ENCODE measurements at regions not wholly inside any gene's neighbourhood (a gene's known extent, or its start where the extent isn't known, plus 50 kb on each side); places are given as distances from the start of the nearest gene placed in this dataset.
A peak's percentile ranks its signal among the peaks of the same experiment; 100 is the strongest.
"Not testable (repeated sequence)": the region's sequence is repeated elsewhere in the genome, so short reads cannot be mapped to it uniquely, and the experiment has no call there.

DNA sequence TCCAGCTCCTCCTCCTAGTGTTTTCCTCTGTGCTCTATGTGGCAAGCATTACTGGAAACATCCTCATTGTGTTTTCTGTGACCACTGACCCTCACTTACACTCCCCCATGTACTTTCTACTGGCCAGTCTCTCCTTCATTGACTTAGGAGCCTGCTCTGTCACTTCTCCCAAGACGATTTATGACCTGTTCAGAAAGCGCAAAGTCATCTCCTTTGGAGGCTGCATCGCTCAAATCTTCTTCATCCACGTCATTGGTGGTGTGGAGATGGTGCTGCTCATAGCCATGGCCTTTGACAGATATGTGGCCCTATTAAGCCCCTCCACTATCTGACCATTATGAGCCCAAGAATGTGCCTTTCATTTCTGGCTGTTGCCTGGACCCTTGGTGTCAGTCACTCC is 64.0 kb downstream of the OR4F15 start:
- DNase-seq: not testable (repeated sequence)

DNA sequence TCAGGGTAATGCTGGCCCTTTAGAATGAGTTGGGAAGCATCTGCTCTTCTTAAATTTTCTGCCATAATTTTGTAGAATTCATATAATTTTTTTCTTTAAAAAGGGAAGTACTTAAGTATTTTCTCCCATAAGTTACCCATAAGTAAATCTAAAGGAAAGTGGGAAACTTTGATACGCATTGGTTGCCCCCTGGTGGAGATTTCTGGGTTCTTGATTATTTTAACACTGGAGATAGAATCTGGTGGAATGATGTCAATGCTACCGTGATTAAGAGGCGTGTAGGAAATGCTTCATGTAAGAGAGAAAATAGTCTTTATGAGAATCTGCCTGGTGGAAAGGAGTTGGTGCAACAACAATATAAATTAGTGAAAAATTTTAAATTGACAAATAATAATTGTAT is 65.6 kb downstream of the OR4F15 start:
- not testable (repeated sequence) for DNase-seq

DNA sequence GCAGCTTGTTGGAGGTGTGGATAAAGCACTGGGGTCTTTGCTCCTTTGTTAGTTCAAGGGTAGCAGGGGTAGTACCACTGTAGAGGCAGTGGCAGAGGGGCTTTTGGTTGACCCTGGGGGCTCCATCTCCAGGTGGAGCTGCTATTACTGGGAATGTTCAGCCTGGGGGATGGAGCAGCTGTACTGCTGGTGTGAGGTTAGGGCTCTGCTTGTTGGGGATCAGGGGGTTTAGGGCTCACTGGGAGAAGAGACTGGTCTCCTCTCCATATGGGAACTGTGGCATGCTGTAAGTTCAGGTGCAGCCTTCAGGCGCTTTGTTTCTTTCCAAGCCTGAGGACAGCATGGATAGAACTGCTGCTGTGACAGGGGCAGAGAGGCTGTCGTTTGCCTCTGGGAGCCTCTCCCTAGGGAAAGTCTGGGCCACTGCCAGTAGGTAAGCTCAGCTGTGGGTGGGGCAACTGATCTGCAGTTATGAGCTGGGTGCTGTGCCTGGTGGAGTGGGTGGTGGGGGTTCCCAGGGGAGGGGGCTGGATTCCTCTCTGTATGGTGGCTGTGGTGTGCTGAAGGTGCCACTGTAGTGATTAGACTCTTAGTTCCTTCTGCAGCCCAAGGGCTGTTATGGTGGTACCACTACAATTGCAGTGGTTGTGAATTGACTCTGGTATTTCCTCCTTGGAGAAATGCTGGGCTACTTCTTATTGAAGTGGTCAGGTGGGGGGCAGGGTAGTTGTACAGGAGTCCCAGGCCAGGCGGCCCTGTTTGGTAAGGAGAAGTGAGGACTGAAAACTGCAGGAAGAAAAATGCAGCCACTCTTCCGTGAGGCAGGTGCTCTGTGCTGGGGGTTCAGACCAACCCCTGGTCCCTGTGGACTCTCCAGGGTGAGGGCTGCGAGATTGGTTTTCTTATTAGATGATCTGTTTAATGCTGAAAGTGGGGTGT is 100.6 kb downstream of the OR4F15 start:
- DNase-seq: not testable (repeated sequence)

DNA sequence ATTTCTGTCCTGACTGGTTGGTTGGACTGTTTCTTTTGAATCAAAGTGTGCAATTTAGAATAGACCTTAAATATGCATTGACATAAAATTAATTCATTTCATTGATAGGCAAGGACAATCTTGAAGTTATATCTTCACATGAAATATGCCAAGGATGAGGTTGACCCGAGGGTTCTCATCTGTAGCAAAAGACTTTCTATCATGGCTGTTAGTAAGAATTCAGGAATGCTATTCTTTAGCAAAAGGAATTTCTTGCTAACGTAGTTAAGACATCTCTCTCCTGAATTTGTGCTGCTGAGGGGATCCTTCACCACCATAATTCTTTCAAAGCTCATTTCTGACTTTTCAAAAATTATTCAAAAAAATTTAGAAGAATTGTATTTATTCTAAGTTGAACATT is 112.6 kb downstream of the OR4F15 start:
- not testable (repeated sequence) for DNase-seq

DNA sequence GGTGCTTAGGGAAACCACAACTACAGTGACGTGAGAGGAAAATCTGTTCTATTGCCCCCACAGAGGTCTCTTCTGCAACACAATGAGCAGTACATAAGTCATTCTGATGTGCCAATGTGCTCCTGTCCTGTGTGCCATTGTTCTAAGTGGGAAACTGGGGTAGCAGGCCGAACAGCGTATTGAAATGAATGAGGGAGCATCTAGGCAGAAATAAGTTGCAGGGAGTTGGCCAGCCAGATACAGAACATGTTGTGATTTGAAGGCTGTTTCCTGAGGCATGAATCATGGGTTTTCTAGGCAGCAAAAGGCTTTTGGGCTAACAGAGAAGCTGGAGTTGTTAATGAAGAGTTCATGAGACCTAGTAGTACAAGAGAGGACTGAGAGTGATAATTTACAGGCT is 122.5 kb downstream of the OR4F15 start:
- DNase-seq: not testable (repeated sequence)

DNA sequence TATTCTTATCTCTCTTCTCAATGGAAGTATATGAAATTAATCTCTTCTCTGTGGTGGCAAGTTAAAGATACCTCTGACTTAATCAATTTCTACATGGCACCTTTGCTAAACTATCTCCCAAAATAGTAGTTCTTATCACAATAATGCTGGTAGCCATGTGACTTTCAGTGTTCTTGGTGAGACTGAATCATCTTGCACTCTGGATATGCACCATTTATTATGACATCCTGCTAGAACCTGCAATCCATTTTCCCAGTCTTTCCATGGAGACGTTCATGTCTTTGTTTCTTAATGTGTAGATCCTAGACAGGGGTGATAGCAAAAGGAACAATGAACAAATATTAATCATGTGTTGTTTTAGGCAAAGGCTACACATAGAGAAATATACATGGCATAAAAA is 125.4 kb downstream of the OR4F15 start:
- not testable (repeated sequence) for DNase-seq

DNA sequence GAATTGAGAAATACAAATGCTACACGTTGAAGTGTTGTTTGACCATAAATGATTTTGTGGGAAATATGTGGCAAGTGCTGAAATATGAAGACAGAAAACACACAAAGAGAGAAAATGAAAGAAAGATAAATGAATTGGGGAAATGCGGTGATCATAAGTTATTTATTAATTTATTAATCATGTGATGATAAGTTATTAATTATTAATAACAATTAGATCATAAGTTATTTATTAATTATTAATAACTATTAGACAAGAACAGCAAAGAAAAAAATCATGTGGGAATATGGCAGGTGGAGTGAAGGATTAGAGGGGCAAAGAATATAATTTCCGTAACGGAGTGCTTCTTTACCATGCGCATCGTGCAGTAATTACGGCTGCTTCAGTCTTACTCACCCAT is 126.6 kb downstream of the OR4F15 start:
- not testable (repeated sequence) for DNase-seq

DNA sequence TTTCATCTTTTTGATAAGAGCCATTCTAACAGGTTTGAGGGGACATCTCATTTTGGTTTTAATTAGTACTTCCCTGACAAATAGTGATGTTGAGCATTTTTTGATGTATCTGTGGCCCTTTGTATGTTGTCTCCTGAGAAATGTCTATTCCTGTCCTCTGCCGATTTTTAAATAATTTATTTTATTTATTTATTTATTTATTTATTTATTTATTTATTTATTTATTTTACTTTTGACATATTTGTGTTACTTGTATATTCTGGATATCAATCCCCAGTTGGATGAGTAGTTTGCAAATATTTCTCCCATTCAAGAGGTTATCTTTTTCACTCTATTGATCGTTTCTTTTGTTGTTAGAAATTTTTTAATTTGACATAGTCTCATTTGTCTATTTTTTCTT is 133.9 kb downstream of the OR4F15 start:
- not testable (repeated sequence) for DNase-seq

DNA sequence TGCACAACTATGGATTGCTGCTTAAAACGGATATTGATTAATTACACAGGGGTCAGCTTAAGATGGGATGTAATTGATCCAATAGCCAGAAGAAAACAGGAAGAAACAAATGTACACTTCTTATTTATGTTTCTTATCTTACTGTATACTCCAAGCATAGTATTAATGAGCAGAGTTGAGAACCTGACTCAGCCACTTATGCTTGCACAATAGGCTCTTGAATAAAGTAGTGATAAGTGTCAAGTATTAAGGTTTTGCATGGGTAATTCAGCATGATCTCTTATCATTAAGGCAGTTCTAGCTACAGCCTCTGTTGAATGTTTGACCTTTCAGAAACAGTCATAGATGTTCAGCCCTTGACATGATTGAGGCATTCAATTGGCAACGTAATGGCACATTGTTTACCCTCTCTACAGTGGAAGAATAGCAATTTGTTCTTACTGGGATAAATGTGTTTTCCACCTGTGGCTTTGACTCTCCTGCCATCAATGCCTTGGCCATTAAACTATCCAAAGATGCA is 136.5 kb downstream of the OR4F15 start:
- not testable (repeated sequence) for DNase-seq

DNA sequence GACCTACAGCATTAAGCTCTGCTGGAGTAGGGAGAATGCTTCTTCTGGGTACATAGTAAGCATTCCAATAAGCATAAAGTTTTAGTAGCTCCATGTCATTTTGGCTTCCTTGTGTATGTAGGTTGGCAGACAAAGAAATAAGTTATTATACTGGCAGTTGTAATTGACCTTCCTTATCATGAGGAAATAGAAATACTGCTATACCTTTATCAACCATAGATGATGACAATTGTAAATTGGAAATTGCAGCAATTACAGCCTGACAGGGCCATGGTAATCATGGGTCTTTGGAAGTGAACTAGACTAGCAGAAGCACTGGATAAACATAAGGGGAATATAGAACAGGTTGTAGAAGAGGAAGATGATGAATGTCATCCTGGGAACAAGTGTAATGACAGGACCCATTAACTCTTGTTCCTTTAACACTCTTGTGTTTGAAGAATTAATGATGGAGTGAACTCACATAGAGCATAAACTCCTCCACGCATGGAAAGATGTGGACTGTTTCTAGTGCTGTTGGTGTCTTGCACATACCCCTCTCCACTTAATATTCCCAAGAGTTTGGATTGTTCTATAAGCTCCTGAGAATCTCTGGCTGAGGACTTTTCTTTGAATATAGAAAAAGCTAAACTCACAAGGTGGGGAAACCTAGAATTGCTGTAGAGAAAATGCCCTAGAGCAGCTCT is 137.5 kb downstream of the OR4F15 start:
- DNase-seq: not testable (repeated sequence)

DNA sequence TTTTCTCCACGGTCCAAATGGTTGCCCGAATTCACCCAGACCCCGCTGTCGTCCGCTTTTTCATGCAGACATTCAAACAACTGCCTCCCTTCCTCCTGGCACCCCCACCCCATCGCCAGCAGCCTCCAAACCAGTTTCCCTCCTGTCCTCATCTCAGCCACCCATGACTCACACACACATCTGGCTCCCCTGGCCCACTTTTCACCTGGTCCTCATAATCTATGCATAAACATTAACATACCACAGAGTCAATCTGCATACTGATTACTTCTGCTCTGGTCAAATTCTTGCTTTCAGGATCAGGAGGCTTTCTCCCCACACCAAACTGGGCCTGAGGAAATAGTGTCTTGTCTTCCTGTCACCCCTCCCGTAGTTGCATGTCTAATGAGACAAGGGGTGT is 142.0 kb downstream of the OR4F15 start:
- DNase-seq: not testable (repeated sequence)

DNA sequence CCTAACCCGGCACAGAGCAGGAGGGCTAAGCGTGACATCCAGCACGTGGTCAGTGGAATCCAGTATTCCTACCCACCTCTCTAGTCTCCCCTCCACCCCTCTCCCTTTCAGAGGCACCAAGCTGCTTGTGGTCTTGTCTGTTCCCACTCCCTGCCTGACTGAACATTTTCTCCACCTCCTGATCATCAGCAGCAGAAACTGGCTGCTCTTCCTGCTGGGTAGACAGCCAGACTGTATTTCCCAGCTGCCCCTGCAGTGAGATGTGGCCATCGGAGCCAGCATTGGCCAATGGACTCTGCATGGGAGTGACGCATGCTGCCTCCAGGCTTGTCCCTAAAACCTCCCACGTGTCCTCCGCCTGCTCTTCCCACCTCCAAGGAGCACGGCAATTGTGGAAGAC is 143.8 kb downstream of the OR4F15 start:
- not testable (repeated sequence) for DNase-seq

DNA sequence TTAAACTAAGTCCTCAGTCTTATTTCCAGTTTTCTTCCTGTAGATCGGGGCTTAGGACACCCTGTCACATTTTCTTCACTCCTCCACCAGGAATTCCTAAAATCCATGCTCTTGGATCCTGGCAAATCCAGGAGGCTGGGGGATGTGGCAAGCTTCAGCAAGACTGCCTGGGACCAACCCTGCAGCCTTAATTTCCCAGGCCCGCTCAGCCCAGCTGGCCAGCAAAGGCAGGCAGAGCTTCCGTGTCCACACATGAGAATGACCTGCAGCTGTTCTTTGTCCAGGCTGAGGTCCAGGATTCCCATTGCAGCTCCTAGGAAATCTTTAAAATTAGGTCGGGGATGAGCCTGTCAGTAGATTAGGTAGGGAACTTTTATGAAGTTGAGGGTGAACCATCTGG is 146.7 kb downstream of the OR4F15 start:
- not testable (repeated sequence) for DNase-seq

DNA sequence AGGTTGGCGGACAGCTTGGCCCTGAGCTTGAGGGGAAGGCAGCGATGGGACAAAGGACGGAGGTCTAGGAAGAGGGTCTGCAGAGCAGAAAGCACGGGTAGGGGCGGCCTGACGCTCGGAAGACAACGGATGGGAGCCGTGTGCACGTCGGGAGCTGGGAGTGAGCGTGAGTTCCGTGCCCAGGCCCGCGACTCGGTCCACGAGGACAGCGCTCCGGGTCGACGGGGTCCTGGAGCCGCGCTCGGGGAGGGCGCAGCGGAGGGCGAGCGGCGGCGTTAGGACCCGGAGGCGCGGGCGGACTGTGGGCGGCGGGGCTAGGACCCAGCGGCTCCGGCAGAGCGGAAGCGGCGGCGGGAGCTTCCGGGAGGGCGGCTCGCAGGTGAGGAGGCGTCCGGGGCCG is 149.3 kb downstream of the OR4F15 start:
- not testable (repeated sequence) for DNase-seq

DNA sequence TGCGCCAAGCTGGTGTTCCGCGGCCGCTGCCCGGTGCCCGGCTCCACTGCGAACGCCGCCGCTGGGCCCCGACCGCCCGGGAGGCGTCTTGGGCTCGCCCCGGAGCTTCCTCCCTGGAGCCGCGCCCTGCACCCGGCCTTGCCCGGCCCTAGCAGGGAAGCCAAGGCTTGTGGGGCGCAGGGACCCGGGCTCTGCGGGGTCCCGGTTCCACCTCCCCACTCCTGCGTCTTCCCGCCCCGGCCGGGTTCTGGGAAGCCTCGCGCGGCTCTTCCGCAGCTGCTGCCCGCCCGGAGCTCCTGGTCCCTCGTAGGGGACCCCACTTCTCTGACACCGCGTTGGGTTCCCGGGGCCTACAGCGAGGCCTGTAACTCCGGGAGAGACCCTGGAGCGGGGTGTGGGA is 149.8 kb downstream of the OR4F15 start:
- DNase-seq: not testable (repeated sequence)

DNA sequence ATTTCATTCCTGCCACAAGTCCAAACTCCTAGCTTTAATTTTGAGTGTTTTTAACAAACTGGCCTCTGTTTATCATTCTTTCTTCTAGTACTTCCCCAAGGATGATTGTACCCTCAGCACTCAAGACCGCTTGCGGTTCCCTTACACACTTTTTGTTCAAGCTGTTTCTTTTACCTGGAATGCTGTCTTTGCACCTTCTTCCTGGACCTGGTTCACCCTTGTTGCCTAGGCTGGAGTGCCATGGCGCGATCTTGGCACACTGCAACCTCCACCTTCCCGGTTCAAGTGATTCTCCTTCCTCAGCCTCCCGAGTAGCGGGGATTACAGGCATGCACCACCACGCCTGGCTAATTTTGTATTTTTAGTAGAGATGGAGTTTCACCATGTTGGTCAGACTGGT is 151.7 kb downstream of the OR4F15 start:
- DNase-seq: not testable (repeated sequence)

DNA sequence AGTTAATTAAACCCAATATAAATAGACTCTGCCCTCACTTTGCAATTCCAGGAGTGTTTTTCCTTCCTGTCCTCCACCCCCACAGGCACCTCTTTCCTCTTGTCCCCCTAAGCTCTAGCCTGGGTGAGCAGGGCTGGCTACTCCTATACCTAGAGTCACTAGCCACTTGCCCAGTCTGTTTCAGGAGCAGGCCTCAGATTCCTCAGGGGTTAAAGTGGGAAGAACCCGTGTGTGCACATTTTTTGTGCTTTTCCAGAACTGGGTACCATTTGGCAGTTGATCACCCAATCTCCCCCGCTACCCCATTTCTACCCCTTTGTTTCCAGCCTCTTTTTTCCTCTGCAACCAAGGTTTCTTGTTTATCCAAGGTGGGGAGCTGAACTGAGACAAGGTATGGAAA is 153.4 kb downstream of the OR4F15 start:
- DNase-seq: peak; percentile 0

DNA sequence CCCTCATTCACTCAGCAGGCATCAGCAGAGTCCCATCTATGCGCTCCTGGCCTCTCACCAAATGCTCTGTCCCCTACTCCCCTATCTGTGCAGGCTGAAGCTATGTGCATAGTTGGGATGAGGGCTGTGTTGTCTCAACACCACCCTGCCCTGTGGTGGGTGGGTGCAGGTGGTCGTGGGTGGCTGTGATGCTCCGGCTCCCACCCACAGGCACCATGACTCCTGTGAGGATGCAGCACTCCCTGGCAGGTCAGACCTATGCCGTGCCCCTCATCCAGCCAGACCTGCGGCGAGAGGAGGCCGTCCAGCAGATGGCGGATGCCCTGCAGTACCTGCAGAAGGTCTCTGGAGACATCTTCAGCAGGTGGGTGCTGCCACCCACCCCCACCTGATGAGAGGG is 153.9 kb downstream of the OR4F15 start:
- DNase-seq: peak; percentile 1

DNA sequence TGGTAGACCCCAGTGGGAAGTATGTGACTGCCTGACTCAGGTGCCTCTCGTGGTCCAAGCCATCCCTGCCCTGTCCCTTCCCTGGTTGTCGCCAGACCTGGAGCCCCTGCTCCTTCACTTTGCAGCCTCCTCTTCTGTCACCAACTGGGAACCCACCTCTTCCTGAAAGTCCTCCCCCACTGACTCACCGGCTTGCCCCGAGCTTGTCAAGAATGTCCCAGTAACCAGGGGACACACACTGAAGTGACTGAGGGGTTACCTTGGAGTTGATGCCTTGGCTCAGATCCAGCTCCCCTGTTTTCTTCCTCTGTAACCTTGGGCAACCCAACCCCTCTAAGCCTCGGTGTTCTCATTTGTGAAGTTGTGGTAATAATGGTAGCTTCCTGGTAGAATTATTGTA is 155.4 kb downstream of the OR4F15 start:
- DNase-seq: not testable (repeated sequence)

DNA sequence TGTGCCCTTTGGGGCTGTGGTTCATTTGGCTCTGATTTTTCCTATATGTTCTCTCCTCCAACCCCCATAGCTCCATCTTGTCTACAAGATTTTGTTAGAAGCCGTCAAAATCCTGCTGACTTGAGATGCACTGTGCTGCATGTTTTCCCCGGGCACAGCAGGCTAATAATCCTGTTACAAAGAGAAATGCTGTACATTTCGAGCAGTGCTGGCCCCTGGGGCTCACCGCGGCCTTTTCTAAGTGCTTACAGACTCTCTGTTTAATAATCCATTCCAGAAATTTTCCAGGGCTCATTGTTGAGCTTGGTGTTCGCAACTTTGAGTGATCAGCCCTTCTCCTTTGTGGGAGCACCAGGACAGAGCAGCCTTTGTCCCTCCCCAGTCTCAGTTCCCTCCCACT is 158.6 kb downstream of the OR4F15 start:
- not testable (repeated sequence) for DNase-seq

DNA sequence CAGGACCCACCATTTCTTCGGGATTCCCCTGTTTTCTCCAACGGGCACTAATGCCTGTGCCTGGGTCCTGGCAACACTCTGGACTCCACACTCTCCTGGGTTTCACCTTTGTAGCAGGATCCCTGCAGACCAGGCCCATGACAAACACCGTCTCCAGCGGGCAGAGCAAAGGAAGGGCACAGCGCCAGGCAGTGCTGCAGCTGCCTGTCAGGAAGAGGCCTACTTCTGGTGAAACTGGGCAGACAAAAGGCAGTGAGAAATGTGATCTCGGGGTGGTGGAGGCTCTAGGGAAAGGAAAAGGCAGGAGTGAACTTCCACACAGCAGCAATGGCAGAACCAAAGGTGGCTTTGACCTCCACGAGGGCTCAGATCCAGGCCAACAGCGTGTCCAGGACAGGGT is 165.3 kb downstream of the OR4F15 start:
- not testable (repeated sequence) for DNase-seq

DNA sequence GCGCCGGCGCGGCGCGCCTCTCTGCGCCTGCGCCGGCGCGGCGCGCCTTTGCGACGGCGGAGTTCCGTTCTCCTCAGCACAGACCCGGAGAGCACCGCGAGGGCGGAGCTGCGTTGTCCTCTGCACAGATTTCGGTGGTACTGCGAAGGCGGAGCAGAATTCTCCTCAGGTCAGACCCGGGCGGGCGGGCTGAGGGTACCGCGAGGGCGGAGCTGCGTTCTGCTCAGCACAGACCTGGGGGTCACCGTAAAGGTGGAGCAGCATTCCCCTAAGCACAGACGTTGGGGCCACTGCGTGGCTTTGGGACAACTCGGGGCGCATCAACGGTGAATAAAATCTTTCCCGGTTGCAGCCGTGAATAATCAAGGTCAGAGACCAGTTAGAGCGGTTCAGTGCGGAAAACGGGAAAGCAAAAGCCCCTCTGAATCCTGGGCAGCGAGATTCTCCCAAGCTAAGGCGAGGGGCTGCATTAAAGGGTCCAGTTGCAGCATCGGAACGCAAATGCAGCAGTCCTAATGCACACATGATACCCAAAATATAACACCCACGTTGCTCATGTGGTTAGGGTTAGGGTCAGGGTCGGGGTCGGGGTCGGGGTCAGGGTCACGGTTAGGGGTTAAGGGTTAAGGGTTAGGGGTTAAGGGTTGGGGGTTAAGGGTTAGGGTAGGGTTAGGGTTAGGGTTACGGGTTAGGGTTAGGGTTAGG is 168.4 kb downstream of the OR4F15 start:
- DNase-seq: peak; percentile 2
